IMR-90 (cell line): ENCODE measurements at regions not wholly inside any gene's neighbourhood (a gene's known extent, or its start where the extent isn't known, plus 50 kb on each side); places are given as distances from the start of the nearest gene placed in this dataset.

Source experiments
- ATAC-seq: fragments of 200-7000 bp; cut with Tn5 transposase; 2 replicates; pipeline ENCODE4 v1.9.1; 2020; ENCODE audit warnings: low read depth, mild to moderate bottlenecking, moderate library complexity
- BruUV-seq: library from RNA; stranded (reverse); fragments of 400-500 nt; replicated peaks from 2 replicates; lab custom pipeline; 2021; lab: Mats Ljungman, UMichigan
- CTCF ChIA-PET: fragments of 300-600 bp; formaldehyde crosslinking; extraction: SDS; loops from one replicate; lab custom pipeline; 2021; ENCODE audit warnings: antibody characterized with exemption; lab: Yijun Ruan, JAX
- POLR2A ChIA-PET: fragments of 300-600 bp; sonication (Branson Sonifier 250); formaldehyde crosslinking; loops from one replicate; lab custom pipeline; 2022; ENCODE audit warnings: antibody characterized with exemption; ENCODE audit not compliant: unreplicated experiment; lab: Charles Lee
- DNase-seq: peaks from one replicate; pipeline ENCODE4 v3.0.0; 2013
- H2AFZ ChIP-seq: replicated peaks from 2 replicates; pipeline ENCODE3; 2013; ENCODE audit warnings: low read length, mild to moderate bottlenecking; ENCODE audit not compliant: poor library complexity
- H2AK5ac ChIP-seq: 2 replicates; pipeline ENCODE4 v1.6.1; 2013; ENCODE audit warnings: low read depth, low read length, inconsistent platforms
- H2AK9ac ChIP-seq: replicated peaks from 2 replicates; pipeline ENCODE3; 2013; ENCODE audit warnings: mild to moderate bottlenecking, low read depth, low read length, moderate library complexity; ENCODE audit not compliant: poor library complexity
- H2BK120ac ChIP-seq: 2 replicates; pipeline ENCODE4 v1.6.1; 2013; ENCODE audit warnings: low read depth, low read length, inconsistent platforms
- H2BK15ac ChIP-seq: 3 replicates; pipeline ENCODE4 v1.6.1; 2013; ENCODE audit warnings: low read depth, low read length, inconsistent platforms
- H2BK20ac ChIP-seq: 2 replicates; pipeline ENCODE4 v1.6.1; 2013; ENCODE audit warnings: low read depth, mild to moderate bottlenecking, inconsistent platforms, low read length, moderate library complexity
- H2BK5ac ChIP-seq: 2 replicates; pipeline ENCODE4 v1.6.1; 2013; ENCODE audit warnings: mild to moderate bottlenecking, low read depth, low read length, inconsistent platforms; ENCODE audit not compliant: poor library complexity, severe bottlenecking
- H3K14ac ChIP-seq: replicated peaks from 2 replicates; pipeline ENCODE4 v1.6.1; 2013; ENCODE audit warnings: low read depth, low read length, inconsistent platforms
- H3K18ac ChIP-seq: 2 replicates; pipeline ENCODE4 v1.6.1; 2013; ENCODE audit warnings: low read depth, low read length, control low read depth
- H3K23ac ChIP-seq: 2 replicates; pipeline ENCODE4 v1.6.1; 2013; ENCODE audit warnings: low read depth, low read length, inconsistent platforms
- H3K27ac ChIP-seq: 2 replicates; pipeline ENCODE4 v1.5.1; 2013; ENCODE audit warnings: mild to moderate bottlenecking, control low read depth, low read length; ENCODE audit not compliant: insufficient read depth
- H3K27me3 ChIP-seq: 2 replicates; pipeline ENCODE4 v1.6.1; 2013; ENCODE audit warnings: low read length; ENCODE audit not compliant: control insufficient read depth, insufficient read depth
- H3K36me3 ChIP-seq: 2 replicates; pipeline ENCODE4 v1.6.1; 2013; ENCODE audit warnings: low read length, mixed read lengths; ENCODE audit not compliant: control insufficient read depth, insufficient read depth
- H3K4ac ChIP-seq: 2 replicates; pipeline ENCODE4 v1.6.1; 2013; ENCODE audit warnings: low read depth, low read length, inconsistent platforms
- H3K4me1 ChIP-seq: 2 replicates; pipeline ENCODE4 v1.6.1; 2013; ENCODE audit warnings: low read length, mixed read lengths; ENCODE audit not compliant: control insufficient read depth, insufficient read depth
- H3K4me2 ChIP-seq: 2 replicates; pipeline ENCODE4 v1.6.1; 2013; ENCODE audit warnings: low read depth, mild to moderate bottlenecking, control low read depth, low read length, moderate library complexity
- H3K4me3 ChIP-seq: 2 replicates; pipeline ENCODE4 v1.5.1; 2013; ENCODE audit warnings: low read depth, mild to moderate bottlenecking, control low read depth, low read length, moderate library complexity; ENCODE audit not compliant: insufficient read depth
- H3K56ac ChIP-seq: 2 replicates; pipeline ENCODE4 v1.6.1; 2013; ENCODE audit warnings: low read length, inconsistent platforms; ENCODE audit not compliant: insufficient read depth; ENCODE audit errors: extremely low read depth
- H3K79me1 ChIP-seq, 2 experiments: 2 replicates each; pipeline ENCODE4 v1.6.1; 2013; ENCODE audit warnings: low read length in 2 of 2, inconsistent platforms in 1 of 2, low read depth in 1 of 2
- H3K9ac ChIP-seq: 2 replicates; pipeline ENCODE4 v1.6.1; 2013; ENCODE audit warnings: low read depth, low read length, control low read depth
- H3K9me1 ChIP-seq: 2 replicates; pipeline ENCODE4 v1.6.1; 2013; ENCODE audit warnings: low read length, inconsistent platforms; ENCODE audit not compliant: insufficient read depth
- H3K9me3 ChIP-seq: 2 replicates; pipeline ENCODE4 v1.6.1; 2013; ENCODE audit warnings: low read length; ENCODE audit not compliant: control insufficient read depth, insufficient read depth
- H4K20me1 ChIP-seq: 2 replicates; pipeline ENCODE4 v1.6.1; 2013; ENCODE audit warnings: low read length, inconsistent platforms; ENCODE audit not compliant: insufficient read depth
- H4K5ac ChIP-seq: 2 replicates; pipeline ENCODE4 v1.6.1; 2013; ENCODE audit warnings: mild to moderate bottlenecking, low read depth, low read length, control low read depth
- H4K8ac ChIP-seq, 2 experiments: 2 replicates each; pipeline ENCODE4 v1.6.1; 2013; ENCODE audit warnings: low read depth in 2 of 2, low read length in 2 of 2, control low read depth in 1 of 2, inconsistent platforms in 1 of 2
- H4K91ac ChIP-seq: 2 replicates; pipeline ENCODE4 v1.6.1; 2013; ENCODE audit warnings: low read depth, low read length, inconsistent platforms; ENCODE audit not compliant: insufficient read depth
- CTCF ChIP-seq: conservative IDR thresholded peaks from 2 replicates; pipeline ENCODE4 v1.5.1; 2012; ENCODE audit warnings: mild to moderate bottlenecking, low read depth, low read length, improper control_type of control experiment
- NFE2L2 ChIP-seq: fragments of 150-350 bp; IDR thresholded peaks from 2 replicates; pipeline ENCODE4 v1.6.1; 2016; ENCODE audit warnings: low read depth, mild to moderate bottlenecking, low read length
- dilution Hi-C: fragments of 300-500 bp; cut with HindIII; formaldehyde crosslinking; loops from one replicate; pipeline ENCODE4 v1.14.3; 2018; ENCODE audit warnings: low sequenced_read_pairs; ENCODE audit not compliant: unreplicated experiment
- in situ Hi-C: fragments of 300-500 bp; cut with MboI; formaldehyde crosslinking; loops from 3 replicates; pipeline ENCODE4 v1.14.3; 2019; ENCODE audit warnings: low sequenced_read_pairs, inconsistent platforms, mixed read lengths
- intact Hi-C: fragments of 100-400 bp; cut with micrococcal nuclease; formaldehyde crosslinking; loops from 2 replicates; pipeline ENCODE4 v1.10.0; 2022

GRCh38 chr11:28412029-28412428 is 303.8 kb downstream of the METTL15 start:
- POLR2A ChIA-PET = no interaction called here
- no TSS peak for BruUV-seq
- ATAC-seq = no peak

More at GRCh38 chr11:28412029-28412428, 303.8 kb downstream of the METTL15 start:
- H3K23ac ChIP-seq = no peak overlapping the region
- H2AFZ ChIP-seq = no peak overlapping the region
- H2BK15ac ChIP-seq = no peak overlapping the region; the same call in 2 of the 3 replicates
- no peaks in the 10 kb centered on the region for H3K9me1 ChIP-seq
- no peak overlapping the region for H3K56ac ChIP-seq
- intact Hi-C loops = no loop called here
- H3K9me3 ChIP-seq = no peaks in the 10 kb centered on the region
- no peak overlapping the region for H4K91ac ChIP-seq
- H3K14ac ChIP-seq = no peak overlapping the region
- no peaks in the 10 kb centered on the region for H3K36me3 ChIP-seq
- no peak overlapping the region for H3K4me3 ChIP-seq
- H3K18ac ChIP-seq = no peak overlapping the region
- H2BK5ac ChIP-seq = no peak overlapping the region
- H3K27ac ChIP-seq = no peak overlapping the region
- no peak overlapping the region for H3K4ac ChIP-seq
- no peak overlapping the region for H2BK120ac ChIP-seq
- no peak overlapping the region for H3K4me2 ChIP-seq
- TF ChIP-seq NFE2L2 (peak; percentile 51), CTCF (no peak)
- H2AK5ac ChIP-seq = no peak overlapping the region
- H3K79me1 ChIP-seq = no peaks in the 10 kb centered on the region
- H4K20me1 ChIP-seq = no peaks in the 10 kb centered on the region
- H2BK20ac ChIP-seq = no peak overlapping the region
- no peak overlapping the region for H2AK9ac ChIP-seq
- no peak for DNase-seq
- H3K27me3 ChIP-seq = no peaks in the 10 kb centered on the region
- in situ Hi-C loops = no loop called here
- dilution Hi-C loops = no loop called here
- H4K8ac ChIP-seq = no peak overlapping the region
- H3K9ac ChIP-seq = no peak overlapping the region
- H4K5ac ChIP-seq = no peak overlapping the region
- CTCF ChIA-PET = no interaction called here
- H3K4me1 ChIP-seq = no peaks in the 10 kb centered on the region
